ENCODE measurements at regions not wholly inside any gene's neighbourhood (a gene's known extent, or its start where the extent isn't known, plus 50 kb on each side); places are given as distances from the start of the nearest gene placed in this dataset.

DNA sequence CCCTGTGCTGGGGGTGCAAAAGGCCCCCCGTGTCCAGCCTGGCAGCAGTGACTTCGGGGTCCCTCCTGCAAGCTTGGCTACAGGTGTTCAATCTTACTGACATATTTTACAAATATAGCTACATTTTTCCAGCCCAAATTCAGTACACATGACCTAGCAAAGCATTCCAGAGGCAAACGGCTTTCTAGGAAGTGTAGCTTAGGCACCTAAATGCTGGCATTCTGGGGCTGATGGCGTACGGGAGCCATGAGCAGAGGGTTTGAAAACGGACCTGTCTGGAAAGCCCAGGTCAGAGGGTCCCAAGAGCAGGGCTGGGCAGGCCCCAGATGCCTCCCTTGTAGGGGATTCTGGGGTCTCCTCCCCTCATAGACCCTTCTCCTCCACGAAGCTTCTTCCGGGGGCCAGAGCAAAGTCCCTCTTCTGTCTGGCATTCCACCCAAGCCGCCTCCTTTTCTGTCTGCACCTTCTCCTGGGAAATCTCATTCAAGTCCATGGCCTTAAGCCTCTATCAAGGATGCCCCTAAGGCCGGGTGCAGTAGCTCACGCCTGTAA lies 63.3 kb upstream of the ASAP2 start:
- TF ChIP-seq EZH2 (IDR thresholded peaks at IDR 0.05; ENCODE audit: low read length, missing control alignments), result no peak
- no peak for TF ChIP-seq CTCF (conservative IDR thresholded peaks at IDR 0.05 in 1 of 2, IDR thresholded peaks at IDR 0.05 in 1 of 2; ENCODE audit: low read depth in 1 of 2, low read length in 2 of 2)

Data from fibroblast of lung (primary cell).